ENCODE measurements at regions not wholly inside any gene's neighbourhood (a gene's known extent, or its start where the extent isn't known, plus 50 kb on each side); places are given as distances from the start of the nearest gene placed in this dataset.

GRCh38 chr15:91737151-91737818 is 116.2 kb upstream of the SLCO3A1 start:
- no peak for DNase-seq (ENCODE audit: low read depth)

GRCh38 chr15:91741986-91742385 is 111.5 kb upstream of the SLCO3A1 start:
- DNase-seq (ENCODE audit: low read depth), result no peak

GRCh38 chr15:91751611-91752010 is 101.9 kb upstream of the SLCO3A1 start:
- DNase-seq (ENCODE audit: low read depth), result no peak

GRCh38 chr15:91752081-91752785 is 101.3 kb upstream of the SLCO3A1 start:
- DNase-seq (ENCODE audit: low read depth), result no peak

GRCh38 chr15:91759560-91759959 is 93.9 kb upstream of the SLCO3A1 start:
- DNase-seq (ENCODE audit: low read depth), result no peak

- no peak for DNase-seq (ENCODE audit: low read depth)
These were observed 87.8 kb upstream of the SLCO3A1 start for GRCh38 chr15:91765660-91766059.

GRCh38 chr15:91769476-91769875 is 84.0 kb upstream of the SLCO3A1 start:
- DNase-seq (ENCODE audit: low read depth), result no peak

GRCh38 chr15:91769894-91770293 is 83.6 kb upstream of the SLCO3A1 start:
- DNase-seq (ENCODE audit: low read depth), result no peak

GRCh38 chr15:91776104-91776503 is 77.4 kb upstream of the SLCO3A1 start:
- no peak for DNase-seq (ENCODE audit: low read depth)

- DNase-seq (ENCODE audit: low read depth), result no peak
These were observed 73.5 kb upstream of the SLCO3A1 start for GRCh38 chr15:91779960-91780359.

GRCh38 chr15:91780387-91780786 is 73.1 kb upstream of the SLCO3A1 start:
- DNase-seq (ENCODE audit: low read depth), result no peak

- DNase-seq (ENCODE audit: low read depth), result no peak
These were observed 71.3 kb upstream of the SLCO3A1 start for GRCh38 chr15:91782221-91782620.

- DNase-seq (ENCODE audit: low read depth), result no peak
These were observed 70.5 kb upstream of the SLCO3A1 start for GRCh38 chr15:91783008-91783407.

GRCh38 chr15:91783451-91783850 is 70.1 kb upstream of the SLCO3A1 start:
- DNase-seq (ENCODE audit: low read depth), result no peak

GRCh38 chr15:91784973-91785709 is 68.4 kb upstream of the SLCO3A1 start:
- DNase-seq (ENCODE audit: low read depth), result no peak

- no peak for DNase-seq (ENCODE audit: low read depth)
These were observed 66.3 kb upstream of the SLCO3A1 start for GRCh38 chr15:91787198-91787597.

- no peak for DNase-seq (ENCODE audit: low read depth)
These were observed 64.4 kb upstream of the SLCO3A1 start for GRCh38 chr15:91789136-91789535.

- DNase-seq (ENCODE audit: low read depth), result no peak
These were observed 62.7 kb upstream of the SLCO3A1 start for GRCh38 chr15:91790836-91791235.

GRCh38 chr15:91793771-91794170 is 59.7 kb upstream of the SLCO3A1 start:
- no peak for DNase-seq (ENCODE audit: low read depth)

- no peak for DNase-seq (ENCODE audit: low read depth)
These were observed 58.3 kb upstream of the SLCO3A1 start for GRCh38 chr15:91795235-91795634.

- no peak for DNase-seq (ENCODE audit: low read depth)
These were observed 51.5 kb upstream of the SLCO3A1 start for GRCh38 chr15:91801836-91802534.

GRCh38 chr15:91803260-91803659 is 50.2 kb upstream of the SLCO3A1 start:
- DNase-seq (ENCODE audit: low read depth), result no peak

Data from stimulated activated CD8-positive, alpha-beta memory T cell treated with anti-CD3 and anti-CD28 coated beads, Interleukin-15, amount 100 ng/mL, for 24 hours (primary cell).